NB4 (cell line): ENCODE measurements at regions not wholly inside any gene's neighbourhood (a gene's known extent, or its start where the extent isn't known, plus 50 kb on each side); places are given as distances from the start of the nearest gene placed in this dataset.

ENCODE experiments used
- POLR2A ChIP-seq: IDR thresholded peaks from 2 replicates; pipeline ENCODE4 v1.6.1; 2011; ENCODE audit warnings: mild to moderate bottlenecking; ENCODE audit not compliant: insufficient read length; ENCODE audit errors: extremely low read depth
- TF ChIP-seq, protein P1 (sequence below): IDR thresholded peaks from one replicate; pipeline ENCODE4 v1.5.1; 2012; ENCODE audit warnings: low read depth, low read length
- TF ChIP-seq, protein P2 (sequence below): IDR thresholded peaks from 2 replicates; pipeline ENCODE4 v1.6.1; 2011; ENCODE audit warnings: low read depth, low read length

DNA sequence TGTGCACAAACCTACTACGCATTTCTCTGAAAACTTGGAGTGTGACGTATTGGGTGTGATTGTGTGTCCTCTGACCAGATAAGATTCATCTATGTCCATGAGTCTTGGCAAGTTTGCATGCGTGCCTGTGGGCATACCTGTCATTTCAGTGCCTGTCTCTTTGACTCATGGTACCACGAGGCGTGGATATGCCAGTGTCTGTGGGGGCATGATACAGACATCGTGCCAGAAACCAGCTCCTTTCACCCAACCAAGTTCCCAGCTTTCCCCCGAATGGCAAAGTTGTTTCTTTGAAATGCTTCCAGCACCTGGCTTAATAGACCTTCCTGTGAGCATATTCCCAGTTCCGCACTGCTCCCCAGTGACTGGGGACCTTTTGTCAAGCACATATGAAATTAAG is 241.9 kb upstream of the MVB12B start:
- TF ChIP-seq, protein P1, sequence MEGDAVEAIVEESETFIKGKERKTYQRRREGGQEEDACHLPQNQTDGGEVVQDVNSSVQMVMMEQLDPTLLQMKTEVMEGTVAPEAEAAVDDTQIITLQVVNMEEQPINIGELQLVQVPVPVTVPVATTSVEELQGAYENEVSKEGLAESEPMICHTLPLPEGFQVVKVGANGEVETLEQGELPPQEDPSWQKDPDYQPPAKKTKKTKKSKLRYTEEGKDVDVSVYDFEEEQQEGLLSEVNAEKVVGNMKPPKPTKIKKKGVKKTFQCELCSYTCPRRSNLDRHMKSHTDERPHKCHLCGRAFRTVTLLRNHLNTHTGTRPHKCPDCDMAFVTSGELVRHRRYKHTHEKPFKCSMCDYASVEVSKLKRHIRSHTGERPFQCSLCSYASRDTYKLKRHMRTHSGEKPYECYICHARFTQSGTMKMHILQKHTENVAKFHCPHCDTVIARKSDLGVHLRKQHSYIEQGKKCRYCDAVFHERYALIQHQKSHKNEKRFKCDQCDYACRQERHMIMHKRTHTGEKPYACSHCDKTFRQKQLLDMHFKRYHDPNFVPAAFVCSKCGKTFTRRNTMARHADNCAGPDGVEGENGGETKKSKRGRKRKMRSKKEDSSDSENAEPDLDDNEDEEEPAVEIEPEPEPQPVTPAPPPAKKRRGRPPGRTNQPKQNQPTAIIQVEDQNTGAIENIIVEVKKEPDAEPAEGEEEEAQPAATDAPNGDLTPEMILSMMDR: no peak
- TF ChIP-seq POLR2A: no peak
- TF ChIP-seq, protein P2, sequence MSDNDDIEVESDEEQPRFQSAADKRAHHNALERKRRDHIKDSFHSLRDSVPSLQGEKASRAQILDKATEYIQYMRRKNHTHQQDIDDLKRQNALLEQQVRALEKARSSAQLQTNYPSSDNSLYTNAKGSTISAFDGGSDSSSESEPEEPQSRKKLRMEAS: no peak
